Activated CD8-positive, alpha-beta memory T cell treated with anti-CD3 and anti-CD28 coated beads, Interleukin-2, amount 10 ng/mL, durations not matched to agents 7 days and 5 days (primary cell): ENCODE measurements at regions not wholly inside any gene's neighbourhood (a gene's known extent, or its start where the extent isn't known, plus 50 kb on each side); places are given as distances from the start of the nearest gene placed in this dataset.

Experiments
- ATAC-seq: fragments of 150-1000 bp; cut with Tn5 transposase; one replicate; pipeline ENCODE4 v1.10.0; 2021; ENCODE audit warnings: moderate library complexity
- CTCF ChIA-PET: fragments of 350-600 bp; sonication (Branson Sonifier 250); formaldehyde crosslinking; loops from one replicate; lab custom pipeline; 2021; ENCODE audit warnings: antibody characterized with exemption; lab: Charles Lee
- DNase-seq: peaks from one replicate; pipeline ENCODE4 v3.0.0-alpha.2; 2020
- H3K27ac Mint-ChIP-seq: one replicate; pipeline ENCODE4 v1.8.0; 2021; ENCODE audit warnings: mild to moderate bottlenecking, mixed read lengths
- H3K27me3 Mint-ChIP-seq: one replicate; pipeline ENCODE4 v1.8.0; 2021; ENCODE audit warnings: mixed read lengths
- H3K36me3 Mint-ChIP-seq: one replicate; pipeline ENCODE4 v1.8.0; 2021; ENCODE audit warnings: mild to moderate bottlenecking, mixed read lengths
- H3K4me1 Mint-ChIP-seq: one replicate; pipeline ENCODE4 v1.8.0; 2021; ENCODE audit warnings: mixed read lengths
- H3K4me3 Mint-ChIP-seq: one replicate; pipeline ENCODE4 v1.8.0; 2021; ENCODE audit warnings: mild to moderate bottlenecking, moderate library complexity, mixed read lengths
- H3K9me3 Mint-ChIP-seq: one replicate; pipeline ENCODE4 v1.8.0; 2022; ENCODE audit warnings: low read depth, mixed read lengths

DNA sequence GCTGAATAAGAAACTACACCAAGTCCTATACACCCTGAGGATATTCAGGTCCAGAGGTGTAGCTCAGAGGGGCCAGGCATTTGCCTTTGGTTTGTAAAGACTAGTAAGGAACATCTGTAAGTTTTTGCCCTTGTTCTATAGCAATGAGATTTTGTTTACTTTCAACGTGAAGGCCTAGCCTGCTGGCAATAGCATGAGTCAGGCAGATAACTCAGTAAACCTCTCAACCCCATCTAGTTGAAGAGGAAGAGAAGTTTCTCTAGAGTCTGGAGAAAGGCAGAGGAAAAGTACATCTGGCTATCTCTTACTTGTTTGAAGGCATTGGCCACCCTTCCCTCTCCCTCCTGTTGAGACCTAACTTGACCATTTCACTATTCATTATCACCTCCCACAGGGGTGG lies 70.3 kb upstream of the ZNF521 start:
- Mint-ChIP-seq H3K36me3 (no peaks in the 10 kb centered on the region), H3K4me3 (no peak overlapping the region), H3K27me3 (no peaks in the 10 kb centered on the region), H3K27ac (no peak overlapping the region), H3K4me1 (no peaks in the 10 kb centered on the region), H3K9me3 (no peaks in the 10 kb centered on the region)
- no peak for ATAC-seq
- CTCF ChIA-PET: no interaction called here
- DNase-seq: no peak

DNA sequence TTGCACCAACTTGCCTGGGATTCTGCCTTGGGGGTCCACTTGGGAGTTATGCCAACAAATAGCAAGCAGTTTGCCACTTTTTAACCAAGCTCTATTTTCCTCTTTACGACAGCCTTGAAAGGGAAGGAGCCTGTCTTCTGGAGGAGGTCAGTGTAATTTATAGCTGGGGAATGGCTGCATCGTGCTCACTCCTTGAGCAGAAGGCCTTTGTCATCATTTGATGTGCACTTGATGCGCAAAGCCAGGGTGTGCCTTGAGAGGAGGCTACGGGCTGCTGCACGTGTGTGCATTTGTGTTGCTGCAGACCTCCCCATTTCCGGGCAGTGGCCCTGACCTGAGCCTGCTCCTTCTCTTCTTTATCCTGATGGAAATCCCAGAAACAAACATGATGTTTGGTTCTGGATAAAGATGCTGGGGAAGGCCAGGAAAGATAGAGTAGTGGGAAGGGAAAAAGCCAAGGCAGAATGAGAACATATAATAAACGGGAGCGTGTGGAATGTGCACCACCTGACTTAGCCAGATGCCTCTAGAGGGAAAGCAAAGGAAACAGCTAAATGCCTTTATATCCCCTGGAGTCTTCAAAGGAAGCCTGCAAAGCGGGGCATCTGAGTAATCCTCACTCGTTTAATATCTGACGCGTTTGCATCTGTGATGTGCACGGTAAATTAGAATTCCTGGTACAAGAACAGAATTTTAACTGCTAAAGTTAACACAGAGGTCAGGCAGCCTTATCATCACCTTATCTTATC lies 68.3 kb upstream of the ZNF521 start:
- H3K27ac Mint-ChIP-seq: no peak overlapping the region
- no peaks in the 10 kb centered on the region for H3K36me3 Mint-ChIP-seq
- CTCF ChIA-PET: no interaction called here
- no peak overlapping the region for H3K4me3 Mint-ChIP-seq
- no peaks in the 10 kb centered on the region for H3K27me3 Mint-ChIP-seq
- DNase-seq (no peak), ATAC-seq (no peak)
- no peaks in the 10 kb centered on the region for H3K4me1 Mint-ChIP-seq
- H3K9me3 Mint-ChIP-seq: no peaks in the 10 kb centered on the region

DNA sequence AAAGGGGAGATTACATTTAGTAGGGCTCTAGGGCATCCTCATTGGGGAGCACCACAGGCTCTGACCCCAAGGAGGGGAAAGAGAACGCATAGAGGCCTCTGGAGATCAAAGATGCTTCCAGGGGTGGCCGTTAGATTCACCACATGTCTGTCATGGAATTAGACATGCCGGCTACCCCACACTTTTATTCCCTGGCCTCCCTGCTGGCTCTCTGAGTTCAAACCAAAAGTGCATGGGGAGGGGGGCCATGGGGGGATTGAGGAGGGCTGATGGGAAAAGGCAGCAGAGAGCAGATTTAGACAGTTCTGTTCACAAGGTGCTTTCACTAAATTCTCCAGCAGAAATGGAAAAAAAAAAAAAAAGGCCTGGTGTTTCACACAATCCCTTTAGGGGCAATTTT lies 64.4 kb upstream of the ZNF521 start:
- no peaks in the 10 kb centered on the region for H3K27me3 Mint-ChIP-seq
- H3K9me3 Mint-ChIP-seq: no peaks in the 10 kb centered on the region
- H3K4me3 Mint-ChIP-seq: no peak overlapping the region
- CTCF ChIA-PET: no interaction called here
- ATAC-seq (no peak), DNase-seq (no peak)
- no peaks in the 10 kb centered on the region for H3K36me3 Mint-ChIP-seq
- no peaks in the 10 kb centered on the region for H3K4me1 Mint-ChIP-seq
- H3K27ac Mint-ChIP-seq: no peak overlapping the region

DNA sequence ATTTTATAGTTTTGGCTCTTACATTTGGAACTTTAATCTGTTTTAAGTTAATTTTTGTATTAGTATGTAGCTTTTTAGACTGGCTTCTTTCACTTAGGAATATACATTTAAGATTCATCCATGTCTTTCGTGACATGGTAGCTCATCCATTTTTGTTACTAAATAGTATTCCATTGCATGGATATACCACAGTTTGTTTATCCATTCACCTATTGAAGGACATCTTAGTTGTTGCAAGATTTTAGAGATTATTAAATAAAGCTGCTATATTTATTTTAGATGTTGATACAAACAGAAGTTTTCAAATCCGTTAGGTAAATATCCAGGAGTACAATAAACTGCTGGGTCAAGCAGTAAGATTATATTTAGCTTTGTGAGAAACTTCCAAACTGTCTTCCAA lies 58.0 kb upstream of the ZNF521 start:
- H3K27me3 Mint-ChIP-seq: no peaks in the 10 kb centered on the region
- H3K36me3 Mint-ChIP-seq: no peaks in the 10 kb centered on the region
- H3K4me3 Mint-ChIP-seq: no peak overlapping the region
- CTCF ChIA-PET: no interaction called here
- H3K9me3 Mint-ChIP-seq: no peaks in the 10 kb centered on the region
- H3K27ac Mint-ChIP-seq: no peak overlapping the region
- ATAC-seq (no peak), DNase-seq (no peak)
- H3K4me1 Mint-ChIP-seq: no peaks in the 10 kb centered on the region

DNA sequence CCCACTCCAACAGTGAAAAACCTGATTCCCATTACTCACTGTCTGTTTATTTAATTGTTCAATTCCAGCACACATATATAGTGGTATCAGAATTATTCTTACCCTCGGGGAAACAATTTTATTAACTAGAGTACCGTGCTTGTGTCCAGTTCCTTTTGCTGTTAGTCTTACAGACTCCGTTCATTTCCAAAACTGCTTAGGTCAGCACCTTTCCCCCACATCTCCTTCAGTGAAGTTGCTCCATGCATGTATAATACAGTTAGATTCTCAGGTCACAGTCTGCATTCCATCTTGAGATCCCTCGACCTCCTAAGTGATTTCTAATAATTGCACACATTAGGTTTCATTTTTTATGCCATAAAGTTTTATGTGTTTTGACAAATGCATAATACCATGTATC lies 56.3 kb upstream of the ZNF521 start:
- Mint-ChIP-seq H3K27me3 (no peaks in the 10 kb centered on the region), H3K27ac (no peak overlapping the region), H3K4me3 (no peak overlapping the region), H3K4me1 (no peaks in the 10 kb centered on the region), H3K36me3 (no peaks in the 10 kb centered on the region), H3K9me3 (no peaks in the 10 kb centered on the region)
- CTCF ChIA-PET: no interaction called here
- ATAC-seq (no peak), DNase-seq (no peak)
